Peyer's patch (tissue), 4 donors: ENCODE measurements at regions not wholly inside any gene's neighbourhood (a gene's known extent, or its start where the extent isn't known, plus 50 kb on each side); places are given as distances from the start of the nearest gene placed in this dataset.

Source experiments
- CTCF ChIP-seq, 6 experiments: fragments of 450-650 bp in 4 of 6; fragments of 200-600 bp in 2 of 6; sonication (generic) in 1 of 6; IDR thresholded peaks; one replicate each; pipeline ENCODE4 v1.5.1; 2017 to 2019; ENCODE audit warnings: antibody characterized with exemption in 6 of 6, mild to moderate bottlenecking in 3 of 6, moderate library complexity in 1 of 6
- POLR2A ChIP-seq, 2 donors: fragments of 450-650 bp; IDR thresholded peaks; one replicate each; pipeline ENCODE4 v1.5.1; 2017; ENCODE audit warnings: antibody characterized with exemption in 2 of 2, mild to moderate bottlenecking in 2 of 2, moderate library complexity in 2 of 2

- TF ChIP-seq CTCF (IDR thresholded peaks at IDR 0.05) (no peak), POLR2A (IDR thresholded peaks at IDR 0.05) (no peak)
These were observed 139.1 kb upstream of the FOXF1 start for GRCh38 chr16:86371083-86371803.
